GM10266 (cell line): ENCODE measurements at regions not wholly inside any gene's neighbourhood (a gene's known extent, or its start where the extent isn't known, plus 50 kb on each side); places are given as distances from the start of the nearest gene placed in this dataset.
"Not testable (repeated sequence)": the region's sequence is repeated elsewhere in the genome, so short reads cannot be mapped to it uniquely, and the experiment has no call there.

Experiments
- DNase-seq: peaks from one replicate; pipeline ENCODE4 v3.0.0; 2012; ENCODE audit errors: extremely low spot score
- TF ChIP-seq, protein P1 (sequence below): IDR thresholded peaks from 2 replicates; pipeline ENCODE4 v1.5.1; 2012; ENCODE audit warnings: mild to moderate bottlenecking, low read depth; ENCODE audit not compliant: control insufficient read depth, insufficient read depth; ENCODE audit errors: missing control alignments

DNA sequence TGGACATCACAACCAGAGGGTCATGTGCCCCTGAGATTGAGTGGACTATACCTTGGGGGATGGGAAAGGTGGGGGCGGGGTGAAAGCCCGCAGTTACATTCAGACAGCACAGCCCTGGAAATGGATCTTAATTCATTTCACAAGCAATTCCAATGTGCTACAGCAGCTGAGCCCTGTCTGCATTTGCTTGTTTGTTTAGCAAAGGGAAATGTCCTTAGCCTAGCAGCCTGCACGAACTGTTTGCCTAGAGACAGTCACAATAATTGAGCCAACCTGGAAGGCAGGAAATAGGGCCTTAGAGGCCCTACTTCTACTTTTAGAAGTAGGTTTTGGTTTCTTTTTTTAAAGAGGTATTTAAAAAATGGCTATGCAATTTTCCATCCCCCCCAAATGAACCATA is 177.3 kb upstream of the KL start:
- peak; percentile 62 for DNase-seq
- TF ChIP-seq, protein P1, sequence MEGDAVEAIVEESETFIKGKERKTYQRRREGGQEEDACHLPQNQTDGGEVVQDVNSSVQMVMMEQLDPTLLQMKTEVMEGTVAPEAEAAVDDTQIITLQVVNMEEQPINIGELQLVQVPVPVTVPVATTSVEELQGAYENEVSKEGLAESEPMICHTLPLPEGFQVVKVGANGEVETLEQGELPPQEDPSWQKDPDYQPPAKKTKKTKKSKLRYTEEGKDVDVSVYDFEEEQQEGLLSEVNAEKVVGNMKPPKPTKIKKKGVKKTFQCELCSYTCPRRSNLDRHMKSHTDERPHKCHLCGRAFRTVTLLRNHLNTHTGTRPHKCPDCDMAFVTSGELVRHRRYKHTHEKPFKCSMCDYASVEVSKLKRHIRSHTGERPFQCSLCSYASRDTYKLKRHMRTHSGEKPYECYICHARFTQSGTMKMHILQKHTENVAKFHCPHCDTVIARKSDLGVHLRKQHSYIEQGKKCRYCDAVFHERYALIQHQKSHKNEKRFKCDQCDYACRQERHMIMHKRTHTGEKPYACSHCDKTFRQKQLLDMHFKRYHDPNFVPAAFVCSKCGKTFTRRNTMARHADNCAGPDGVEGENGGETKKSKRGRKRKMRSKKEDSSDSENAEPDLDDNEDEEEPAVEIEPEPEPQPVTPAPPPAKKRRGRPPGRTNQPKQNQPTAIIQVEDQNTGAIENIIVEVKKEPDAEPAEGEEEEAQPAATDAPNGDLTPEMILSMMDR = no peak

DNA sequence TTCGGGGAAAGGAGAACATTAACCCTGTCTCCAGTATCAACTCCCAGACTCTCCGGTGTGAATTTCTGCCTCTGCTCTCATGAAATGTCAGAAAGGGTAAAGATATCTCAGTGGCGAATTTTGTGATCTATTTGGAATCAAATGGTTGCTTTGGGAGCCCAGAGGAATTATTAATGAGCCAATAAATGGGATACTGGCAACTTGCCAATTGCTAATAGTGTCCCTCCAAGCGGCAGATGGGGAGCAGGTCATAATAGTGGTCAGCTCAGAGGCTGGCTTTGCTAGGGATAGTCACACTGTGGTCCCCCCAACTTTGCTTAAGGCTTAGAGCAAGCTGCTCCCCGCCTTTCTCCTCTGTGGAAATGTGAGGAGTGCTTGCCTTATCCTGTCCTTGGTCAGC is 176.1 kb upstream of the KL start:
- TF ChIP-seq, protein P1 = no peak
- no peak for DNase-seq

DNA sequence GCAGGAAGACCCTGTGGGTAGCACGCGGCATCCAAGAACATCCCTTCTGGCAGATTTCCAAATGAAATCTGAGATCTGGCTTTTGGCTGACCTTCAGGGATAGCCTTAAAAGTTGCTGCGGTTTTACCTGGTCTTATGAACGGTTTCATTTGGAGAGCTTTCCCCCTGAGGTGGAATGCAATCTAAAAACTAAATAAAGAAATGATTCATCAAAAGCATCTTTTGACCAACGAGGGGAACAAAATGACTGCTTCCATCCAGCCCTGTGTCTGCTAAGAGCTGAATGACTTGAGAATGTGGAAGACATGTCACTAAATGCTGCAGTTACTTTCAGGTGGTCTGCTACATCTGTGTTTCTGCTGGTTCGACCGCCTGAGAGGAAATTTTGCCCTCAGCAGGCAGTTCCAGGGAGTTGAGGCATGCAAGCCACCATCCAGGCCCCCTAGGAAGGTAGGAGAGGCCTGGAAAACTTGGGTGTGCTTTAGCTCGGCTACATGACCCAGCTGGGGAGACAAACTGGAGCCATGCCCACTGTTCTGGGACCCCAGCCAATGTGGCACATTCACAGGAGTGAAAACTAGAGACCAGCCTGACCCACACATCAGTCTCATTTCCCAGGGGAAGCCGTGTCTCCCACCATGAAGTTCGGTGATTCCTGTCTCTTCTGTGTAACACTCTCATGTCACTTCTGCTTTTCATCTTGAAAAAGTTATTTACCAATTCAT is 175.1 kb upstream of the KL start:
- TF ChIP-seq, protein P1 = no peak
- peak; percentile 33 for DNase-seq

DNA sequence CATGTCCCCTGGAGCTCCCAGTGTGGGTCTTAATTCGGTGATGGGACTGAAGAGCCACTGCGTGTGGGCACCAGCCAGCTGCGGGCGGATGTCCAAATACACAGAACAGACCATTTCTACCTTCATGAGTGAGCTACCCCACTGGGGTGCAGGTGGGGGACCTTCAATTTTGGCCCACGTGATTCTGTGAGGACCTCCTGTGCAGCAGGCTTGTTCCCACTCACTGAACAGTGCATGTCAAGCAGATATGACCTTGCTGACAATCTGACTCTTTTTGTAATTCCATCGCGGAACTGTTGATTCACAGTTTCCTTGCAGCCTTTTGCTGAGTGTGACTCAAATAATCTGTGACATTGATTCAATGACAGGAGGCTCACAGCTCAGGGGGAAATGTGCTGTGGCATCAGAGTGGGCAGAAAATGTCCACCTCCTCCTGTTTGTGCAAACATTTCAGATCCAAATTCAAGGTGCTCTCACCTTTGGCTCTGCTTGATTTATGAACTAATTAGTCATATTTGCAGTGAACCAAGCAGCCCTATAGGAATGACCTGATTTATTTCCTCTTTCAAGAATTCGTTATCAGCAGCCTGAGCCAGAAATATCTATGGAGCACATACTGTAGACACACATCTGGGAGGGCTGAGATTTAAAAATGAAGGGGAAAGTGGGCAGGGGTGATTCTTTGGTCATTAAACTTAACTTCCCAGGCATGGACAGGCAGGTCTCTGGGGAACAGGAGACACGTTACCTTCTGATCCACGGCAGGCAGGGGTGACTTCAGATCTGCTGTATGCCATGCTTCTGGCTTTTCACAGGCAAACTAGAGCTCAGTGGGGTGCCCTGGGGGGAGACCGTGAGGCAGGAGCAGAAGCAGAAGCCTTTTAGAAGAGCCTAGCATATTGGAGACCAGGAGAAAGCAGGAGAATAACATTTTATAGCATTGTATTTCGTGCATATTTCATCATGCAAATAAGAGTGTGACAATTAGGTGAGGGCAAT is 170.0 kb upstream of the KL start:
- TF ChIP-seq, protein P1 = no peak
- no peak for DNase-seq

DNA sequence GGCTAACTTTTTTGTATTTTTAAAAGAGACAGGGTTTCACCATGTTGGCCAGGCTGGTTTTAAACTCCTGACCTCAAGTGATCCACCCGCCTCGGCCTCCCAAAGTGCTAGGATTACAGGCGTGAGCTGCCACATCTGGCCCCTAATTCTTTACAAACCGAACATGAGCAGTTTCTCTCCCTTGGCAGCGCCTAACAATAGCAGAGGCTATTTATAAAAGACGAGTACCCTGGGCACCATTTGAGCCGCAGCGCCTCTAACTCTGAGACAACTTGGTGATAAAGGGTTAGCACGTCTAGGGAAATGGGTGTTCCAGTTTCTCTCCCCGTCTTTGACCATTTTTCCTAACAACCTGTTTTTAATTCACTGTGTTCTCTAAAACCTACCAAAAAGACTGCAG is 168.2 kb upstream of the KL start:
- not testable (repeated sequence) for DNase-seq

DNA sequence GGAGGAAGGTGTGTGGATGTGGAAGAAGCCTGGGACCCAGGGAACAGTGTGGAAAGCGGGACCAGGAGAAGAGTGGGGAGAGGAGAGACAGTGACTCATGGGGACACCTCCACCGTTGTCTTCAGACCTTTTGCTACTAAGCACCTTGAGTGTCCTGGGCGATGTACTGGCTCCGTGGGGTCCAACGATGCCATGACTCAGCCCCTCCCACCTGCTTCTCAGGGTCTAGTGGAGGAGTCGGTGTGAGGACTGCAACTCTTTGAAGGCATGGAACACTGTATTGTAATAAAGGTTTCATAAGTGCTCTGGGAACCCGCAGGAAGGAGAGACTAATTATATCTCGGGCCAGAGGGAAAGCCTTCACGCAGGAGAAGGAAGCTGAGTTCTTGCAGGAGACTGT is 166.9 kb upstream of the KL start:
- TF ChIP-seq, protein P1 = no peak
- no peak for DNase-seq

DNA sequence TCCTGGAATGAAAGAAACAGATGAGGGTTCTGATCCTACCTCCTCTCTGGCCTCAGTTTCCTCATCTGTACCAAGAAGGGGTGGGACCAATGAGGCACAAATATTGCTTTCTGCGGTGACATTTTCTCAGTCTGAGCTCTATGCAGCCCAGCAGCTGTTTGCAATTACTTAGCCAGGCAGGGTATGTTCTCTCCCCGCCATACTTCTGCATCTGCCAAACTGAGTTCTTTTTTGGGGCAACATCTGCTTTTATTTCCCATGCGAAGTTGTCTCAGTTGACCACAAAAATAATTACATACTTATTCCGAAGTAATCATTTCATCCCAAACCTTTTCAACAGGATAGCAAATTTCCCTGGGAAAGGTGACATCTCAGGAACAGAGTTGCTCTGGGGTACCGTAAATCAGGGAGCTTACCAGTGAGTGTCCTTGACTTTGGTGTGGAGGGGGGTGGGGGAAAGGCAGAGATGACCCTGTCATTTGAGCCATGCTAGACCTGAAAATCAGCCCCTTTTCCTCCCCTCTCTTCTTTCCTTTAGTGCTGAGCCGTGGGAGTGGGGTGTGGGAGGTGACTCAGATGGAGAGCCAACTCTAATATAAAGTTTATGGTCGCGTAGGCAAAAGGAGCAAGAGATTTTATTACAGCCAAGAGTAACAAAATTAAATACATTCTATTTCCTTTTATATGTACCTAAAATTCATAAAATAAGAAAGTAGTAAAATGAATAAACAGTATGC is 165.7 kb upstream of the KL start:
- TF ChIP-seq, protein P1 = no peak
- DNase-seq = no peak
